Lung (tissue), 11 donors: ENCODE measurements at regions not wholly inside any gene's neighbourhood (a gene's known extent, or its start where the extent isn't known, plus 50 kb on each side); places are given as distances from the start of the nearest gene placed in this dataset.

ENCODE experiments used
- ATAC-seq: fragments of 200-7000 bp; cut with Tn5 transposase; one replicate; pipeline ENCODE4 v1.9.1; 2020; ENCODE audit warnings: moderate number of reproducible peaks; ENCODE audit not compliant: insufficient read depth, low FRiP score
- DNase-seq, 3 donors: peaks; one replicate each; pipeline ENCODE4 v3.0.0-alpha.2; 2013 to 2017
- H3K27ac ChIP-seq, 2 donors: one replicate each; pipeline ENCODE4 v1.5.1; 2013; ENCODE audit warnings: mild to moderate bottlenecking in 2 of 2, moderate library complexity in 2 of 2, control low read depth in 1 of 2, inconsistent platforms in 1 of 2, low read depth in 1 of 2, low read length in 1 of 2
- H3K27me3 ChIP-seq, 3 donors: one replicate each; pipeline ENCODE4 v1.5.1; 2013; ENCODE audit warnings: low read length in 2 of 3; ENCODE audit not compliant: control insufficient read depth in 3 of 3, insufficient read depth in 3 of 3
- H3K36me3 ChIP-seq, 4 donors: one replicate each; pipeline ENCODE4 v1.5.1; 2013; ENCODE audit warnings: low read length in 4 of 4, mild to moderate bottlenecking in 1 of 4, moderate library complexity in 1 of 4; ENCODE audit not compliant: control insufficient read depth in 4 of 4, insufficient read depth in 4 of 4
- H3K4me1 ChIP-seq, 5 donors: one replicate each; pipeline ENCODE4 v1.5.1; 2013; ENCODE audit warnings: low read length in 5 of 5, mild to moderate bottlenecking in 2 of 5, moderate library complexity in 1 of 5; ENCODE audit not compliant: control insufficient read depth in 5 of 5, insufficient read depth in 5 of 5
- H3K4me3 ChIP-seq: one replicate; pipeline ENCODE4 v1.5.1; 2013; ENCODE audit warnings: mild to moderate bottlenecking, control low read depth, moderate library complexity
- H3K9ac ChIP-seq, 2 donors: one replicate each; pipeline ENCODE4 v1.5.1; 2013; ENCODE audit warnings: low read length in 2 of 2, control low read depth in 1 of 2; ENCODE audit not compliant: insufficient read depth in 1 of 2
- H3K9me3 ChIP-seq, 4 donors: one replicate each; pipeline ENCODE4 v1.5.1; 2013; ENCODE audit warnings: low read length in 3 of 4, mild to moderate bottlenecking in 1 of 4, moderate library complexity in 1 of 4; ENCODE audit not compliant: control insufficient read depth in 4 of 4, insufficient read depth in 3 of 4
- WGBS, 2 donors: extraction: QIAGEN DNeasy Blood & Tissue Kit; methylation state at CpG; one replicate each; pipeline ENCODE4 v1.1.7; 2013; 5-methylcytosine and 5-hydroxymethylcytosine counted together
- TF ChIP-seq, protein P1 (sequence below): IDR thresholded peaks from 2 replicates; pipeline ENCODE4 v1.5.1; 2012; ENCODE audit warnings: mild to moderate bottlenecking; ENCODE audit errors: control extremely low read depth, extremely low read depth
- donor health status: control.
- donor health status: control.
- donor health status: Bipolar disorder and iron deficiency.
- donor health status: healthy.
- donor health status: DM: yes; HTN: yes; CAD: no.

GRCh38 chr18:8963876-8964275, 138.6 kb upstream of the NDUFV2 start:
- Histone ChIP-seq H3K36me3 (no peaks in the 10 kb centered on the region), H3K27me3 (no peaks in the 10 kb centered on the region), H3K27ac (no peak overlapping the region), H3K4me1 (peaks cover 0 to 9% (median 2%) of the 10 kb centered on the region in 5 donors), H3K4me3 (no peak overlapping the region), H3K9ac (no peak overlapping the region), H3K9me3 (no peaks in the 10 kb centered on the region)
- TF ChIP-seq, protein P1, sequence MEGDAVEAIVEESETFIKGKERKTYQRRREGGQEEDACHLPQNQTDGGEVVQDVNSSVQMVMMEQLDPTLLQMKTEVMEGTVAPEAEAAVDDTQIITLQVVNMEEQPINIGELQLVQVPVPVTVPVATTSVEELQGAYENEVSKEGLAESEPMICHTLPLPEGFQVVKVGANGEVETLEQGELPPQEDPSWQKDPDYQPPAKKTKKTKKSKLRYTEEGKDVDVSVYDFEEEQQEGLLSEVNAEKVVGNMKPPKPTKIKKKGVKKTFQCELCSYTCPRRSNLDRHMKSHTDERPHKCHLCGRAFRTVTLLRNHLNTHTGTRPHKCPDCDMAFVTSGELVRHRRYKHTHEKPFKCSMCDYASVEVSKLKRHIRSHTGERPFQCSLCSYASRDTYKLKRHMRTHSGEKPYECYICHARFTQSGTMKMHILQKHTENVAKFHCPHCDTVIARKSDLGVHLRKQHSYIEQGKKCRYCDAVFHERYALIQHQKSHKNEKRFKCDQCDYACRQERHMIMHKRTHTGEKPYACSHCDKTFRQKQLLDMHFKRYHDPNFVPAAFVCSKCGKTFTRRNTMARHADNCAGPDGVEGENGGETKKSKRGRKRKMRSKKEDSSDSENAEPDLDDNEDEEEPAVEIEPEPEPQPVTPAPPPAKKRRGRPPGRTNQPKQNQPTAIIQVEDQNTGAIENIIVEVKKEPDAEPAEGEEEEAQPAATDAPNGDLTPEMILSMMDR = no peak
- ATAC-seq (no peak), DNase-seq (no peak)

- ATAC-seq (no peak), DNase-seq (no peak)
- Histone ChIP-seq H3K27me3 (no peaks in the 10 kb centered on the region), H3K4me1 (peaks cover 0 to 4% (median 0%) of the 10 kb centered on the region in 5 donors), H3K27ac (no peak overlapping the region), H3K9me3 (peaks cover 0 to 1% (median 0%) of the 10 kb centered on the region in 4 donors), H3K4me3 (no peak overlapping the region), H3K9ac (no peak overlapping the region), H3K36me3 (no peaks in the 10 kb centered on the region)
- TF ChIP-seq, protein P1 = no peak
- 77 to 82% methylated on average over 8 of the region's 8 CpGs for WGBS, 2 donors
These were observed 137.1 kb upstream of the NDUFV2 start for GRCh38 chr18:8965398-8965797.

GRCh38 chr18:8966821-8967220, 135.7 kb upstream of the NDUFV2 start:
- H3K9ac ChIP-seq = no peak overlapping the region
- ATAC-seq (no peak), DNase-seq (peak in 1 of 3 donors; percentile 26)
- H3K9me3 ChIP-seq = peaks cover 0 to 7% (median 0%) of the 10 kb centered on the region in 4 donors
- no peak overlapping the region for H3K4me3 ChIP-seq
- H3K27ac ChIP-seq = no peak overlapping the region
- peaks cover 0 to 4% (median 0%) of the 10 kb centered on the region in 5 donors for H3K4me1 ChIP-seq
- H3K36me3 ChIP-seq = no peaks in the 10 kb centered on the region
- no peaks in the 10 kb centered on the region for H3K27me3 ChIP-seq
- TF ChIP-seq, protein P1 = no peak
- WGBS, 2 donors = 51 to 63% methylated on average over 3 of the region's 3 CpGs

- Histone ChIP-seq H3K27ac (no peak overlapping the region), H3K27me3 (no peaks in the 10 kb centered on the region), H3K4me3 (no peak overlapping the region), H3K9me3 (peaks cover 0 to 7% (median 0%) of the 10 kb centered on the region in 4 donors), H3K4me1 (peaks cover 0 to 4% (median 0%) of the 10 kb centered on the region in 5 donors), H3K9ac (no peak overlapping the region), H3K36me3 (no peaks in the 10 kb centered on the region)
- ATAC-seq (no peak), DNase-seq (no peak)
- TF ChIP-seq, protein P1 = no peak
- WGBS, 2 donors = 95% methylated on average over 6 of the region's 6 CpGs
These were observed 134.9 kb upstream of the NDUFV2 start for GRCh38 chr18:8967573-8967972.
